GM21381 (cell line): ENCODE measurements at regions not wholly inside any gene's neighbourhood (a gene's known extent, or its start where the extent isn't known, plus 50 kb on each side); places are given as distances from the start of the nearest gene placed in this dataset.

Experiments used
- ATAC-seq: cut with Tn5 transposase; IDR thresholded peaks from one replicate; pipeline ENCODE4 v1.9.1; 2021; ENCODE audit warnings: mild to moderate bottlenecking, moderate library complexity; ENCODE audit not compliant: unreplicated experiment

DNA sequence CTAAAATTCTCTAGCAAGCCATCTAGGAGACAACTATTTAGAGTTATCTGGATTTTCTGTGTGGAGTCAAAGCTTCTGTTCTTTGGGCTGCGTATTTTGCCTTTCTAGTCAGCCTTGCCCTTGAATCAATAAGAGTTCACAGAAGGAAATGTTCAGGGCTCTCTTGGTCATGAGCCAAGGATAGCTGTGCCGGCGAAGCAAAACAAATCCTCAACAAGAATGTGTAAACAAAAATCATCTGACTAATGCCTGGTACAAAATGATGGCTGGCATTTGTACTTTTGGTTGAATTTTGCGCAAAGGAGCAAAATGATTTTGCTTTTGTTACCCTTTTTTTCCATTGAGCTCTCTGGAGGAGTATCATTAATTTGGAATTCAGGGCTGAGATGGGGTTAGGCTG lies 171.1 kb downstream of the DACT1 start:
- ATAC-seq = no peak

- ATAC-seq = no peak
Measured at GRCh38 chr14:58809520-58809919, 171.8 kb downstream of the DACT1 start.

GRCh38 chr14:58812050-58812910 lies 174.5 kb downstream of the DACT1 start:
- ATAC-seq = peak; percentile 88

GRCh38 chr14:58813745-58814144 lies 176.0 kb downstream of the DACT1 start:
- no peak for ATAC-seq

- no peak for ATAC-seq
Measured at GRCh38 chr14:58814466-58814865, 176.7 kb downstream of the DACT1 start.

GRCh38 chr14:58815161-58815701 lies 177.5 kb downstream of the DACT1 start:
- ATAC-seq = no peak

GRCh38 chr14:58815794-58816193 lies 178.0 kb downstream of the DACT1 start:
- no peak for ATAC-seq

GRCh38 chr14:58816416-58817115 lies 178.8 kb downstream of the DACT1 start:
- ATAC-seq = no peak

GRCh38 chr14:58817846-58818245 lies 180.1 kb downstream of the DACT1 start:
- no peak for ATAC-seq

- no peak for ATAC-seq
Measured at GRCh38 chr14:58820032-58820431, 182.3 kb downstream of the DACT1 start.

DNA sequence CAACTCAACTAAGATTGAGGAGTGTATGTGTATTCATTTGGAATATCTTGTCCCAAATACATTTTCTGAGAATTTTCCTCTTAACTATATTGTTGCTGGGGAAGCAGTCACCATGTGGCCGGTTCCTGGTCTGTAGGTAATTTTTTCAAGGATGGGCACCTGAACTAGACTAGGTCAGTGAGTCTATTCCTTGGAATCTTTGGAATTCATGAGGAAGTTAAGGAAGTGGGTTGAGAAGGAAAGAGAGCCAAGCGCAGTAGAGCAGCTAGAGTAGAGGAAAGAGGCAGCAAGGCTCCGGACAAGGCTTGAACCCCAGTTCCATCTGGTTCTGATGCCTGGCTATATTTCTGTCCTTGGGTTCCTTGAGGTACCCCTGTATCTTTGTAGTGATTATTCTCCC lies 183.7 kb downstream of the DACT1 start:
- no peak for ATAC-seq

- ATAC-seq = no peak
Measured at GRCh38 chr14:58822856-58823255, 185.1 kb downstream of the DACT1 start.

DNA sequence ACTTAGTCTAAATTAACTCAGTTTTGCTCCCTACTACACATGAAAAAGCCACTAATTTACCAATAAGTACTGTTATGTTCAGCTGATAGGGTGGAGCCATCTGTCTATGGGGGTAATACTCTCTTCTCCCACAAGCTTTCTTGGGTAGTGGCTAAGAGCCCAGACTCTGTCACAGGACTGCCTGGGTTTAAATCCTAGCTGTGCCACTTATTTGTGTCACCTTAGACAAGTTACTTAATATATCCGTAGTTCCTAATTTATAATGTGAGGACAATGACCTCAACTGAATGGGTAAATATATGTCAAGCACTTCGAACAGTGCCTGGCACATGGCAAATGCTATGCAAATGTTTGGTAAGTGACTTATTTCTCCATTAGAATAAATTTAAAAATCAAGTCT lies 185.6 kb downstream of the DACT1 start:
- no peak for ATAC-seq

GRCh38 chr14:58824106-58824505 lies 186.3 kb downstream of the DACT1 start:
- no peak for ATAC-seq

- ATAC-seq = no peak
Measured at GRCh38 chr14:58824796-58825195, 187.0 kb downstream of the DACT1 start.

DNA sequence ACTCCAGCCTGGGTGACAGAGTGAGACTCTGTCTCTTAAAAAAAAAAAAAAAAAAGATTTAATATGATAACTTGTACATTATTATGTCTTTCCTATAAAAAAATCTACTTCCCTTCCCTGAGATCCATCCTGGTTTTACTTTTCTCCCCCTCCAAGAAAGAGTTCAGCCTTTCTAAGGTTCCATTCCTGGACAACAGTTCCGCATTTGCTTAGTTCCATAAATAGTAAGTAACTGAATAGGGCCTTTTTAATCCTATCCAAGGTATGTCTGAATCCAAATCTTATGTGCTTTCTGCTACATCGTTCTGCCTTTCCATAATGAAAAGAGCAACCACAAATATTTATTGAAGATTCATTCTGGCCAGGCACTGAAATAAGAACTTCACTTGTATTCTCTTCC lies 187.8 kb downstream of the DACT1 start:
- ATAC-seq = no peak

DNA sequence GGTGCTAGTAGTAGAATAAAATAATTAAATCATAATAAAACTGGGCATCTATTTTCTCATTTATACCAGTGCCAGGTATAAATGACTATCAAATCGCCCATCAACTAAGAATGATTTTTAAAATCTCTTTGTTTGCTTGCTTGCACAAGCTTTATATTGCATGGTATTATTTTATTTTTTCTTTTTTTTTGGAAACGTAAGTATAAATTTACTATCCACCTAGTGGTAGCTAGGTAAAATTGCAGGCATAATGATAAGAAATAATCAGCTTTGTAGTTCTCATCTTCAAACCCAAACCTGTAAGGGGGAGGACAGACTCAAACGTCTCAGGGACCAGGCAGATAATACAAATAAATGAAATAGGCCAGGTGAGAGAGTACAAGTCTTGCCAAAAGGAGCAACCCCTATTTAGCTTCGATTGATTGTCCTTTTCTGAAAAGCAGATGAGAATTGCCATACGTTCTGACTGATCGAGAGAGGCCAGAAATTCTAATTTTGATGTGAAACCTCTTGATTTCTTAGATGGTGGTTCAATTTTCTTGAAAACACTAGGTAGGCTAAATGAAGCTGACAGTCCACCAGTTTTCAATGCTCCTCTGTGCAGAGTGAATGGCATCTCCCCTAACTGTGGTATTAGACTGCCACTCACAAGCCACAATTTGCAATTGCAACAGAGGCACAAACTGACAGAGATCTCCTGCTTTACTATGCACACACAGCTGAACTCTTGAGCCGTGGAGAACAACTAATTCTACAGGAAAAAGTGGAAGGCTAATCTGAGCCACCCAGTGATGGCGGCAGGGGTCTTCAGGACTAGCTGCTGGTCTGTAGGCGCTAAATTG lies 189.3 kb downstream of the DACT1 start:
- ATAC-seq = no peak

GRCh38 chr14:58828298-58828697 lies 190.5 kb downstream of the DACT1 start:
- no peak for ATAC-seq

DNA sequence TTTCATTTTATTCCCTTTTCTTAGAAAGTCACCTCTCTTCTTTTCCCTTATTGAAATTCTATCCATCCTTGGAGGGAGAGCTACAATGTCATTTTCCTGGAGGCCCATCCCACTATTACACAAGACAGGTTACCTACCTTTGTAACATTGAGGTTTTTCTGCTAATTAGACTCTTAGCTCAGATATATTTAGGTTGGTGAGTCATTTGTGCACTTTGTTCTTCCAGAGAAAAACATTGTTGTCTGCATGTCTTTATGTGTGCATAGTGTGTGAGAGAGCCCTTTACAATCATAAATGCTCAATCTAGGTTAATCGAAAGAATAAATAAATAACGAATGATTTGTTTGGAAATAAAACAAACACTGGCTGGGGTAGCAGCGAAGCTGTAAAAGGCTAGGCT lies 191.8 kb downstream of the DACT1 start:
- ATAC-seq = no peak

DNA sequence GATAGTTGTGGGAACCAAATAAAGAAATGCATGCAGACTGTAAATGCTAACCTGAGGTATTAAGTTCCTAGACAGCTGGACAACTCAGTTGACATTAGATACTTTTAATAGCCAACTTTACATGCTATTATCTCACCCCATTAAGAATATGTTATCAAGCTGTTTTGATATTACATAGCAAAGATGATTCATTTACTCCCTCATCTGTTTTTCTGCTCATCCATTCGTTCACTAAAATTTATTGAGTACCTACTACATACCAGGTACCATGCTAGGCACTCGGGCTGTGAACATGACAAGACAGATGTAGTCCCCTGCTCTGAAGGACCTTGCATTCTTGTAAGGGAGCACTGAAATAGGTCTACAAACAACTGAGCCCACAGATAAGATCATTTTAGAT lies 192.4 kb downstream of the DACT1 start:
- no peak for ATAC-seq

- no peak for ATAC-seq
Measured at GRCh38 chr14:58832095-58832521, 194.3 kb downstream of the DACT1 start.
